GM23248 (cell line): ENCODE measurements at regions not wholly inside any gene's neighbourhood (a gene's known extent, or its start where the extent isn't known, plus 50 kb on each side); places are given as distances from the start of the nearest gene placed in this dataset.

ENCODE experiments used
- EZH2 ChIP-seq: fragments of 200-600 bp; sonication (generic); IDR thresholded peaks from 2 replicates; pipeline ENCODE4 v1.6.1; 2018; ENCODE audit warnings: antibody characterized with exemption, mild to moderate bottlenecking; ENCODE audit not compliant: insufficient read depth, poor library complexity, severe bottlenecking
- EZH2phosphoT487 ChIP-seq: fragments of 200-600 bp; sonication (generic); IDR thresholded peaks from 2 replicates; pipeline ENCODE4 v1.6.1; 2018; ENCODE audit warnings: antibody characterized with exemption, moderate library complexity, mild to moderate bottlenecking, low read depth; ENCODE audit not compliant: insufficient read depth

- TF ChIP-seq EZH2phosphoT487 (no peak), EZH2 (no peak)
These were observed 355.7 kb upstream of the ADAMTSL1 start for GRCh38 chr9:18118268-18118667.
